Astrocyte of the spinal cord (primary cell): ENCODE measurements at regions not wholly inside any gene's neighbourhood (a gene's known extent, or its start where the extent isn't known, plus 50 kb on each side); places are given as distances from the start of the nearest gene placed in this dataset.

ENCODE experiments used
- DNase-seq: peaks from one replicate; pipeline ENCODE4 v3.0.0; 2011; ENCODE audit warnings: low read depth, low spot score
- H3K4me3 ChIP-seq: 2 replicates; pipeline ENCODE4 v1.5.1; 2011; ENCODE audit warnings: low read depth, mild to moderate bottlenecking, low read length, moderate library complexity
- CTCF ChIP-seq: IDR thresholded peaks from 2 replicates; pipeline ENCODE4 v1.5.1; 2012; ENCODE audit warnings: low read depth, mild to moderate bottlenecking, low read length, inconsistent platforms
- in situ Hi-C: cut with HindIII; loops from 2 replicates; pipeline ENCODE4 v1.10.0; 2017; ENCODE audit warnings: low sequenced_read_pairs

- no peak for DNase-seq
- in situ Hi-C loops: no loop called here
- H3K4me3 ChIP-seq: no peak overlapping the region
- no peak for TF ChIP-seq CTCF
Measured at GRCh38 chr14:39704594-39704993, 272.4 kb upstream of the FBXO33 start.

DNA sequence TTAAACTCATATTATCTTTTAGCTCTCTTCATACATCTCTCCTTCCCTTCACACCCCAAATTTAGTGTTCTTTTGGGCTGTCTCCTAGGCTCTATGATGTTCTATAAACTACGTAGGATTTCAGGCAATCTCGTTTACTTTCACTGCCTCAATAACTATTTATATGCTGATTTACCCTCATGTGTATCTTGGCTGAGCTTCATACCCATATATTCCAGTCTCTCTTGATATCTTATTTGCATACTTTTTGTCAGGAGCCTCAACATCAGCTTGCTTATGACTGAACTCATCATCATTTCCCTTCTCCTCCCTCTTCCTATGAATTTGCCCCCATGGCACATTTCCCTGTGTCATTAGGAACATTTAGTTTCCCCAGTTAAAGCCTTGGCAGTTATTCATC is 262.1 kb upstream of the FBXO33 start:
- no peak for DNase-seq
- H3K4me3 ChIP-seq: no peak overlapping the region
- in situ Hi-C loops: no loop called here
- no peak for TF ChIP-seq CTCF

DNA sequence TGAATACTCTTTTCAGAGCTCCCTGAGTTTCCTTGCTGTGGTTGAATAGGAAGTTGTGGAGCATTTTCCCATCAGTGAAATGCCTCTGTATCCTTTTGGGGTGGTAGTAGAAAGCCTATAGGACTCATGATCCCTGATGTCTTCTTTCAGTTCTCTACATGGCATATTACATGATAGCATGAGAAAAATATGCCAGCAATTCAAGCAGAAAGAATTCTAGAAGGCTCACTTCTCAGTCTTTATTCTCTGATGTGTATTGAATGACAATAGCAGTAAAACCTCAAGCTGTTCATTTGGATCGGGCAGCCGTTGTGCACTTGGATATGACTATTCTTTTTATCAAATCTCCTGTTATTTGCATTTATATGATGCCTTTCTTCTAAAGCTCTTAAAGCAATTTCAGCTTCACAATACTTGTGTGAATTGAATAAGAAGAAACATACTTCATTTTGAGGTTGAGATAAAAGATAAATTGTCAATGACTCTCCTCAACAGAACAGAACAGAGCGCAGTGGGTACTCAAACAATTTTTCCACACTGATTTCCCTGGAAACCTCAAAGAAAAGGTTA is 251.5 kb upstream of the FBXO33 start:
- no peak for DNase-seq
- H3K4me3 ChIP-seq: no peak overlapping the region
- TF ChIP-seq CTCF: no peak
- in situ Hi-C loops: no loop called here

DNA sequence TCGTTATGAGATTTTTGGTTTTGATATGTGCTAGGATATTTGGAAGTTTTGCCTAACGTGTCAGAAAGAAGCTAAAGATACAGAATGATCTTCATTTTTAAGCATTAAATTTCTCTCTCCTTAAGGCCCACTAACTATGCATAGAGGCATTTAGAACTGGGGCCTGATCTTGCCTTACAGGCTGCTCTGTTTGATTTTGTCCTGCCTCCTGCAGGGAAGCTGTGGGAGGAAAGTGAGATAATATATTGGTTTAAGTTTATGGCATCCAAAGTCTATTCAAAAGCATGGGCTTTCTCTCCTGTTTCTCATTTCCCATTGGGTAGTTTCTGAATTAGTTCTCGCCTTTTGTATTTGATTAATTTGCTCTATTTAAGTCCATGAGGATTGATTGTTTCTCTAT is 250.3 kb upstream of the FBXO33 start:
- H3K4me3 ChIP-seq: no peak overlapping the region
- peak; percentile 43 for DNase-seq
- in situ Hi-C loops: no loop called here
- TF ChIP-seq CTCF: peak; percentile 0

DNA sequence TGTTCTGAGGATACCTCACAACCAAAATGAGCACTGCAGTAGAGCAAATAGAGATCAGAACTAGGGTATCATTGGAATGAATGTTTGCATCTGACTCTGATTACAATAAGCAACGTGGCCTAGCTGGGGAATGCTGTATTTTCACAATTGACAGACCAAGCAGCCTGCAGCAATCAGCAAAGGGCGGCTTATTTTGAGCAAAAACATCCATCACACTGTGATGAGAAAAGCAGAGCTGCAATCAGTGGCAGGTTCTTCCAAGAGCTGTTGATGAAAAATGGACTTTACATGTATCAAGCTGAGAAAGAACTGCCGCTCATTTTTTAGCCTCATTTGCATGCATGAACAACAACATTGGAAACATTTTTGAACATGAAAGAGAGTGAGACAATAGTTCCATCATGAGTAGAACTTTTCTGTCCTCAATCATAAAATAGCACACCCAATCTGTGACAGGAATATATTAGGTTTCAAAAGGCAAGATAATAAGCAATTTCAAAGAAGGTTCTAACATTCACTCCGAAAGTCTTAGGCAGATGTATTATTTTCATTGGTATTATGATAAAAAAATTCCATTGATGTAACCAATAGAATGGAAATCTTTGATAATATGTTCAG is 249.7 kb upstream of the FBXO33 start:
- in situ Hi-C loops: no loop called here
- no peak for TF ChIP-seq CTCF
- no peak overlapping the region for H3K4me3 ChIP-seq
- no peak for DNase-seq

DNA sequence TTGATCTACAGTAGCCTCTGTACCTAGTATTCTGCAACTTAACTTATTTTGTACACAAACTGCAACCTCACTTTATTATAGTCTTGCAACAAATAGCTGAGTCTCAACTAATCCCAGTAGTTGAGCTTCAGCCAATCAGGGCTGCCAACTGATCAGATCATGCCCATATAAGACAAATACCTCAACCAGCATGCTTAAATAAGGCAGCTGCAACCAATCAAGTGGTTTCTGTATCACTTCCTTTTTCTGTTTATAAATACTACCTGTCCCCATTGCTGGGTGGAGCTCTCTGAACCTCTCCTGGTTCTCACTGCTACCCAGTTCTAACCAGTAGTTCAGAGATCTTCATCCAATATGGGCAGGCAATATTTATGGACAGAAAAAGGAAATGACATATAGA is 248.5 kb upstream of the FBXO33 start:
- no peak for DNase-seq
- no peak for TF ChIP-seq CTCF
- no peak overlapping the region for H3K4me3 ChIP-seq
- in situ Hi-C loops: no loop called here
